ENCODE measurements at regions not wholly inside any gene's neighbourhood (a gene's known extent, or its start where the extent isn't known, plus 50 kb on each side); places are given as distances from the start of the nearest gene placed in this dataset.

DNA sequence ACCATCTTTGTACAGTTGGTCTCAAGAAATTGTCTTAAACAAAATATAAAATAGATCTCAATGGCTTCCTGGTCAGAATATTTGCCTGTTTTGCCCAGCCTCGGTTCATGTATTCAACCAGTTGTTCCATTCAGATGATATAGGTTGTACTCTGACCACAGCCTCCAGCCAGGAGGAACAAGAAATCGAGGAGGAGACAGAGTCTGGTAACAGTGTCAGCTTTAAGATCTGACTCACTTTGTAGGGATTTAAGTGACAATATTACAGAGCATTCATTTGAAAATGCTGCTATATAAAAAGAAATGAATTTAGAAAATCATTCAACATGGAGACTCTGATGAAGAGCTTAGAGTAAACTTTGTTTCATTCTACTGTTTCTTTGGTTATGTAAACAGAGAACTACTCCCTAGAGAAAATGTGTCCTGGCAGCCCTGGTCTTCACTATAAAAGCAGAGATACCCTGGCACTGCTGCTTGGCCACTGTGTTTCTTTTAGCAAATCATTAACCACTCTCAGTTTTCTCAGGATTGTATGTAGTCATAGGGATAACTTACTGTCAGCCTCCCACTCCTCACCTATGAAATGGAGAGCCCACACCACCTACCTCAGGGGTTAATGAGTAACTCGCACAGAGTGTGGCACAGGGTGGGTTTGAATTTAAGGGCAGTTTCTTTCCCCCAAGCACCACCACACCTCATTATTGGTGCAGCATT, 53.5 kb downstream of the PAGE2 start:
- Histone ChIP-seq H3K4me3 (no peak overlapping the region), H3K27me3 (no peaks in the 10 kb centered on the region), H3K27ac (no peak overlapping the region), H3K9me3 (no peaks in the 10 kb centered on the region), H3K36me3 (no peaks in the 10 kb centered on the region), H3K4me1 (no peaks in the 10 kb centered on the region)
- TF ChIP-seq, protein P1, sequence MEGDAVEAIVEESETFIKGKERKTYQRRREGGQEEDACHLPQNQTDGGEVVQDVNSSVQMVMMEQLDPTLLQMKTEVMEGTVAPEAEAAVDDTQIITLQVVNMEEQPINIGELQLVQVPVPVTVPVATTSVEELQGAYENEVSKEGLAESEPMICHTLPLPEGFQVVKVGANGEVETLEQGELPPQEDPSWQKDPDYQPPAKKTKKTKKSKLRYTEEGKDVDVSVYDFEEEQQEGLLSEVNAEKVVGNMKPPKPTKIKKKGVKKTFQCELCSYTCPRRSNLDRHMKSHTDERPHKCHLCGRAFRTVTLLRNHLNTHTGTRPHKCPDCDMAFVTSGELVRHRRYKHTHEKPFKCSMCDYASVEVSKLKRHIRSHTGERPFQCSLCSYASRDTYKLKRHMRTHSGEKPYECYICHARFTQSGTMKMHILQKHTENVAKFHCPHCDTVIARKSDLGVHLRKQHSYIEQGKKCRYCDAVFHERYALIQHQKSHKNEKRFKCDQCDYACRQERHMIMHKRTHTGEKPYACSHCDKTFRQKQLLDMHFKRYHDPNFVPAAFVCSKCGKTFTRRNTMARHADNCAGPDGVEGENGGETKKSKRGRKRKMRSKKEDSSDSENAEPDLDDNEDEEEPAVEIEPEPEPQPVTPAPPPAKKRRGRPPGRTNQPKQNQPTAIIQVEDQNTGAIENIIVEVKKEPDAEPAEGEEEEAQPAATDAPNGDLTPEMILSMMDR (IDR thresholded peaks at IDR 0.05) = no peak
- TF ChIP-seq POLR2AphosphoS5 (IDR thresholded peaks at IDR 0.05) (no peak), EP300 (IDR thresholded peaks at IDR 0.05) (no peak), POLR2A (IDR thresholded peaks at IDR 0.05) (no peak)
- WGBS = 68% methylated on average over 3 of the region's 3 CpGs
- DNase-seq (ENCODE audit: low spot score in 2 of 2) = no peak

DNA sequence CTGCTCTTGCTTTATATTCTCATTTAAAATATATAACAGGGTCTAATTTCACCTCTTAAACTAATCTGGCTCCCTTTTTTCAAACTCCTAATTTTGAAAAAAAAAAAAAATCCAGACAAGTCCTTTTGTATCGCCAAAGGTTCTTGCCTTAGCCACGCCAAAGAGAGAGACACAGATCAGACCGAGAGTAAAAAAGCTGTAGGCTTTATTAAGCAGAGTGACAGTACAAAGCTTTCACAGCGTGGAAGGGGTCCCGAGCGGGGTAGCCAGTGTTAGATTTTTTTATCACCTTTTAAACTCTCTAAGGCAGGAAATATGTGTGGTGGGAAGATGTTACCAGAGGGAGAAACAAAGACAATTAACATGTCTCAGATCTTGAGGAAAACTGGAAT, 54.1 kb downstream of the PAGE2 start:
- WGBS = 69% methylated on average over 6 of the region's 6 CpGs

DNA sequence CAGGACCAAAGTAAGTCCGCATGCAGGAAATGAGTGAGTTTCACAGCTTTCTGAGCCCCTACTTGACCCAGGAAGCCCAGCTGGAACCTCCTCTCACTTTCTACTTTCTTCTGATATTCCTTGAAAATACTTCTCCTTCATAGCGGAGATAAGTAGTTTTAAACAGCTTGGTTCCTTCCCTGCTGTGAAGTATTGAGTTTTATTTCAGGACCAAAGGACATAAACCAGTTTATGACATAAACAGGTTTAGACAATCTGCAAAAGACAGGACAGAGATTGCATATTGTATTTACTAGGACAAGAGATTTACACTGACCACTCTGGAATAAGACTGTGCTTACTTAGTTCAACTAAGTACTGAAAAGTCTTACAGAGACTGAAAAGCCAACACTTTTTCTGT, 54.8 kb downstream of the PAGE2 start:
- no peaks in the 10 kb centered on the region for H3K27me3 ChIP-seq
- TF ChIP-seq POLR2A (IDR thresholded peaks at IDR 0.05) = no peak
- no peak for TF ChIP-seq POLR2AphosphoS5 (IDR thresholded peaks at IDR 0.05)
- no peak for TF ChIP-seq EP300 (IDR thresholded peaks at IDR 0.05)
- TF ChIP-seq, protein P1 (IDR thresholded peaks at IDR 0.05) = no peak
- no peak for DNase-seq (ENCODE audit: low spot score in 2 of 2)
- no peaks in the 10 kb centered on the region for H3K4me1 ChIP-seq
- H3K27ac ChIP-seq = no peak overlapping the region
- H3K9me3 ChIP-seq = no peaks in the 10 kb centered on the region
- H3K36me3 ChIP-seq = no peaks in the 10 kb centered on the region
- H3K4me3 ChIP-seq = no peak overlapping the region
- 61% methylated on average over 2 of the region's 2 CpGs for WGBS

More for the DNA sequence above, 54.1 kb downstream of the PAGE2 start:
- H3K4me3 ChIP-seq = no peak overlapping the region
- TF ChIP-seq, protein P1 (IDR thresholded peaks at IDR 0.05) = no peak
- TF ChIP-seq EP300 (IDR thresholded peaks at IDR 0.05) (no peak), POLR2AphosphoS5 (IDR thresholded peaks at IDR 0.05) (no peak), POLR2A (IDR thresholded peaks at IDR 0.05) (no peak)
- H3K27me3 ChIP-seq = no peaks in the 10 kb centered on the region
- H3K4me1 ChIP-seq = no peaks in the 10 kb centered on the region
- no peak overlapping the region for H3K27ac ChIP-seq
- H3K9me3 ChIP-seq = no peaks in the 10 kb centered on the region
- no peaks in the 10 kb centered on the region for H3K36me3 ChIP-seq
- no peak for DNase-seq (ENCODE audit: low spot score in 2 of 2)

DNA sequence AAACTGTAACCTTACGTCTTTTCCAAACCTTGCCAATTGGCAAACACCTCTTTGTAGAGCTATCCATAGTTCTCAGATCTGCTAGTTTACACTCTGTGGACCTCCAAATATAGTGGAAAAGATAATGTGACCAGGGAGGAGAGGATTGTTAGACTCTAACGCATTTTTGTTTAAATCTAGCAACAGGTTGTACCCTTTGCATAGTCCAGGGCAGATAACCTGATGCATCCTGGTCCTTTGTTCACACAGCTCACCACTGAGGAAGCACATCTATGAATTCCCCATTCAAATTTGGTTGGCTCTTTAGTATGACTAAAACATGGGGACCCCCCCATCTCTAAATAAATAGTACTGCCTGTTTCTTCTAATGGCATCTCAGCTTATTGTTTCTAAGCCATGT, 55.9 kb downstream of the PAGE2 start:
- DNase-seq (ENCODE audit: low spot score in 2 of 2) = no peak
- WGBS = 69% methylated on average over 2 of the region's 2 CpGs
- no peak overlapping the region for H3K27ac ChIP-seq
- TF ChIP-seq EP300 (IDR thresholded peaks at IDR 0.05) = no peak
- TF ChIP-seq, protein P1 (IDR thresholded peaks at IDR 0.05) = no peak
- no peak for TF ChIP-seq POLR2A (IDR thresholded peaks at IDR 0.05)
- TF ChIP-seq POLR2AphosphoS5 (IDR thresholded peaks at IDR 0.05) = no peak
- H3K4me1 ChIP-seq = no peaks in the 10 kb centered on the region
- H3K4me3 ChIP-seq = no peak overlapping the region
- H3K9me3 ChIP-seq = no peaks in the 10 kb centered on the region
- no peaks in the 10 kb centered on the region for H3K27me3 ChIP-seq
- H3K36me3 ChIP-seq = no peaks in the 10 kb centered on the region

DNA sequence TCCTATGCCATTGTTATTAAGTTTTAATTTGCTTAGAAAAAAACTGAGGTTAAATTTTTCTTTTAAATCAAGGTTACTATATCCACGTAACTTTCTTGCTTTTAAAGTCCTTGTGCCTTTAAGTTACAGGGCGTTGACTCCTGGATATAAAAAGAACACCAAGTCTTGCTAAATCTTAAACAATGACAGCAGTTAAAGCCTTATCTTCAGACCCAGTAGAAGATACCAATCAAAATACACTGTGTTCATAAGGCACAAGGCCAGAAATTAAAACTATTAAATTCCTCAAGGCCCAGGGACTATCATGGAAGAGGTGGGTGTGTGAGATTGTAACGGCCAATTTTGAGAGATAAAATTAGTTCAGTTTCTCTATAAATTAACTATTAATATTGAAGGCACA, 60.4 kb downstream of the PAGE2 start:
- Histone ChIP-seq H3K27me3 (no peaks in the 10 kb centered on the region), H3K4me1 (no peaks in the 10 kb centered on the region), H3K27ac (no peak overlapping the region), H3K36me3 (no peaks in the 10 kb centered on the region), H3K4me3 (no peak overlapping the region), H3K9me3 (no peaks in the 10 kb centered on the region)
- no peak for DNase-seq (ENCODE audit: low spot score in 2 of 2)
- WGBS = 51% methylated on average over 3 of the region's 3 CpGs
- TF ChIP-seq POLR2AphosphoS5 (IDR thresholded peaks at IDR 0.05) (no peak), POLR2A (IDR thresholded peaks at IDR 0.05) (no peak), EP300 (IDR thresholded peaks at IDR 0.05) (no peak)
- TF ChIP-seq, protein P1 (IDR thresholded peaks at IDR 0.05) = no peak

Measured in suprapubic skin (tissue), 4 donors.